ENCODE measurements at regions not wholly inside any gene's neighbourhood (a gene's known extent, or its start where the extent isn't known, plus 50 kb on each side); places are given as distances from the start of the nearest gene placed in this dataset.

- no peak for TF ChIP-seq EZH2 (IDR thresholded peaks at IDR 0.05; ENCODE audit: borderline replicate concordance, insufficient read depth, low read length, poor library complexity, severe bottlenecking)
- TF ChIP-seq CTCF (IDR thresholded peaks at IDR 0.05; ENCODE audit: poor library complexity, severe bottlenecking), result no peak
- TF ChIP-seq MXI1 (conservative IDR thresholded peaks at IDR 0.05; ENCODE audit: poor library complexity, severe bottlenecking), result no peak
- TF ChIP-seq POLR2AphosphoS5 (IDR thresholded peaks at IDR 0.05), result no peak
- TF ChIP-seq EP300 (conservative IDR thresholded peaks at IDR 0.05; ENCODE audit: poor library complexity, severe bottlenecking), result no peak
- TF ChIP-seq RAD21 (conservative IDR thresholded peaks at IDR 0.05), result no peak
- no peak for TF ChIP-seq SMC3 (conservative IDR thresholded peaks at IDR 0.05; ENCODE audit: poor library complexity)
- TF ChIP-seq TAF1 (IDR thresholded peaks at IDR 0.05; ENCODE audit: low read depth), result no peak
Observed at GRCh38 chr2:104501929-104502328, 352.0 kb upstream of the POU3F3 start.
